Caco-2 (cell line): ENCODE measurements at regions not wholly inside any gene's neighbourhood (a gene's known extent, or its start where the extent isn't known, plus 50 kb on each side); places are given as distances from the start of the nearest gene placed in this dataset.

ENCODE experiments used
- BruUV-seq: library from RNA; stranded (reverse); fragments of 400-500 nt; replicated peaks from 2 replicates; lab custom pipeline; 2021; lab: Mats Ljungman, UMichigan
- CTCF ChIA-PET: fragments of 300-600 bp; sonication (Branson Sonifier 250); formaldehyde crosslinking; loops from one replicate; lab custom pipeline; 2022; ENCODE audit warnings: antibody characterized with exemption; lab: Charles Lee
- POLR2A ChIA-PET: fragments of 300-600 bp; sonication (Branson Sonifier 250); formaldehyde crosslinking; loops from one replicate; lab custom pipeline; 2022; ENCODE audit warnings: antibody characterized with exemption; lab: Charles Lee
- DNase-seq, 2 experiments: peaks; one replicate each; pipeline versions ENCODE4 v3.0.0 to v3.0.0-alpha.2; 2020 to 2022
- H3K27me3 ChIP-seq: replicated peaks from 2 replicates; pipeline ENCODE4 v1.6.0; 2011; ENCODE audit warnings: low read length; ENCODE audit not compliant: control insufficient read depth, insufficient read depth
- H3K36me3 ChIP-seq: 2 replicates; pipeline ENCODE4 v1.5.1; 2011; ENCODE audit warnings: low read length; ENCODE audit not compliant: control insufficient read depth, insufficient read depth
- H3K4me1 ChIP-seq: fragments of 250-450 bp; sonication (Bioruptor Pico); 2 replicates; pipeline ENCODE4 v1.5.1; 2020; ENCODE audit warnings: mild to moderate bottlenecking
- H3K4me3 ChIP-seq: 2 replicates; pipeline ENCODE4 v1.5.1; 2011; ENCODE audit warnings: low read depth, mild to moderate bottlenecking, control low read depth, low read length
- H3K9me3 ChIP-seq: fragments of 250-450 bp; sonication (Bioruptor Pico); 2 replicates; pipeline ENCODE4 v1.5.1; 2020; ENCODE audit warnings: mild to moderate bottlenecking, moderate library complexity
- H3K27ac Mint-ChIP-seq: one replicate; pipeline ENCODE4 v1.8.0; 2022; ENCODE audit warnings: mixed read lengths; ENCODE audit not compliant: unreplicated experiment
- H3K27me3 Mint-ChIP-seq: one replicate; pipeline ENCODE4 v1.8.0; 2022; ENCODE audit warnings: mixed read lengths; ENCODE audit not compliant: insufficient read depth, unreplicated experiment
- H3K36me3 Mint-ChIP-seq: one replicate; pipeline ENCODE4 v1.8.0; 2022; ENCODE audit warnings: mild to moderate bottlenecking, mixed read lengths; ENCODE audit not compliant: insufficient read depth, unreplicated experiment
- H3K4me1 Mint-ChIP-seq: one replicate; pipeline ENCODE4 v1.8.0; 2022; ENCODE audit warnings: low read depth, mixed read lengths; ENCODE audit not compliant: unreplicated experiment
- H3K4me3 Mint-ChIP-seq: one replicate; pipeline ENCODE4 v1.8.0; 2022; ENCODE audit warnings: mild to moderate bottlenecking, moderate library complexity, mixed read lengths; ENCODE audit not compliant: unreplicated experiment
- H3K9me3 Mint-ChIP-seq: one replicate; pipeline ENCODE4 v1.8.0; 2022; ENCODE audit warnings: mixed read lengths; ENCODE audit not compliant: unreplicated experiment
- intact Hi-C: fragments of 100-400 bp; cut with micrococcal nuclease; formaldehyde crosslinking; loops from one replicate; pipeline ENCODE4 v1.10.0; 2022; ENCODE audit not compliant: unreplicated experiment
- TF ChIP-seq, protein P1 (sequence below), 2 experiments: fragments of 200-600 bp in 1 of 2; IDR thresholded peaks; 1 replicate in 1 of 2; 2 replicates in 1 of 2; pipeline versions ENCODE4 v1.5.1 to v1.8.0; 2011 to 2022; ENCODE audit warnings: antibody characterized with exemption in 1 of 2, control low read depth in 1 of 2, inconsistent platforms in 1 of 2, low read depth in 1 of 2, low read length in 1 of 2, mild to moderate bottlenecking in 1 of 2, moderate library complexity in 1 of 2; ENCODE audit not compliant: insufficient read depth in 1 of 2, severe bottlenecking in 1 of 2, unreplicated experiment in 1 of 2

DNA sequence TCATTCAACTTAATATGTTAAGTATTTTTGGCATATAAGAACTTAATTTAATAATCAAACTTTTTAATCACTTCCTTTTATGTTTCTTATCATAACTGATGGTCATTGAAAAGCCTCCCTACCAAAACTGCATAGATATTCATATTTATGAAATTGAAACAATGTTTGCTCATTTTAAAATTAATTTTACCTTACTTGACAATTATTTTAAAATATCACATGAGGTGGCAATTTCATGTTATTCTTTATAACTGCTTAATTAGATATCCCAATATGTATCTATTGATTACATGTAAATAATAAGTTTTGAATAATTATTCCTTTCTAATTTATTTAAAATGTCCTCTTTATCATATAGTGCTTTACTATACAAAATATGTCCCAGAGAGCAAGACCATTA lies 266.1 kb upstream of the NRIP1 start:
- no peaks in the 10 kb centered on the region for H3K4me1 Mint-ChIP-seq
- H3K4me1 ChIP-seq, result no peaks in the 10 kb centered on the region
- TF ChIP-seq, protein P1, sequence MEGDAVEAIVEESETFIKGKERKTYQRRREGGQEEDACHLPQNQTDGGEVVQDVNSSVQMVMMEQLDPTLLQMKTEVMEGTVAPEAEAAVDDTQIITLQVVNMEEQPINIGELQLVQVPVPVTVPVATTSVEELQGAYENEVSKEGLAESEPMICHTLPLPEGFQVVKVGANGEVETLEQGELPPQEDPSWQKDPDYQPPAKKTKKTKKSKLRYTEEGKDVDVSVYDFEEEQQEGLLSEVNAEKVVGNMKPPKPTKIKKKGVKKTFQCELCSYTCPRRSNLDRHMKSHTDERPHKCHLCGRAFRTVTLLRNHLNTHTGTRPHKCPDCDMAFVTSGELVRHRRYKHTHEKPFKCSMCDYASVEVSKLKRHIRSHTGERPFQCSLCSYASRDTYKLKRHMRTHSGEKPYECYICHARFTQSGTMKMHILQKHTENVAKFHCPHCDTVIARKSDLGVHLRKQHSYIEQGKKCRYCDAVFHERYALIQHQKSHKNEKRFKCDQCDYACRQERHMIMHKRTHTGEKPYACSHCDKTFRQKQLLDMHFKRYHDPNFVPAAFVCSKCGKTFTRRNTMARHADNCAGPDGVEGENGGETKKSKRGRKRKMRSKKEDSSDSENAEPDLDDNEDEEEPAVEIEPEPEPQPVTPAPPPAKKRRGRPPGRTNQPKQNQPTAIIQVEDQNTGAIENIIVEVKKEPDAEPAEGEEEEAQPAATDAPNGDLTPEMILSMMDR (IDR thresholded peaks at IDR 0.05; ENCODE audit: insufficient read depth in 1 of 2, low read depth in 1 of 2, low read length in 1 of 2, severe bottlenecking in 1 of 2, unreplicated experiment in 1 of 2), result no peak
- no peaks in the 10 kb centered on the region for H3K36me3 ChIP-seq
- ChIA-PET POLR2A (no interaction called here), CTCF (no interaction called here)
- intact Hi-C loops, result no loop called here
- no peak overlapping the region for H3K4me3 Mint-ChIP-seq
- no peaks in the 10 kb centered on the region for H3K9me3 ChIP-seq
- H3K36me3 Mint-ChIP-seq, result no peaks in the 10 kb centered on the region
- no peaks in the 10 kb centered on the region for H3K27me3 Mint-ChIP-seq
- no peak overlapping the region for H3K27ac Mint-ChIP-seq
- H3K4me3 ChIP-seq, result no peak overlapping the region
- DNase-seq, result no peak
- BruUV-seq, result no TSS peak
- no peaks in the 10 kb centered on the region for H3K27me3 ChIP-seq
- no peaks in the 10 kb centered on the region for H3K9me3 Mint-ChIP-seq

DNA sequence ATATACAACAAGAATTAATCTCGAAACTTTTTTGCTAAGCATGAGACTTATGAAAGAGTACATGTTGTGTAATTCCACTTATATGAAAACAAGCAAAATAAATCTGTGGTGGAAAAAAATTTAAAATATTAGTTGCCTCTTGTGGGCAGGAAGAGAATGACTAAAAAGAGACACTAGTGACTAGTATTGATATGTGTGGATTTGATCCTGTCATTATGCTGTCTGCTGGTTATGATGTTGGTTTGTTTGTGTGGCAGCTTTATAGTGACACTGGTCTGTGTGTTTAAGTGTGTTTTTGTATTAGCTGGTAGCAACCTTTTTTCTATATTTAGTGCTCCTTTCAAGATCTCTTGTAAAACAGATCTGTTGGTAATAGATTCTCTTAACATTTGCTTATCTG lies 267.8 kb upstream of the NRIP1 start:
- no peaks in the 10 kb centered on the region for H3K9me3 ChIP-seq
- Mint-ChIP-seq H3K9me3 (no peaks in the 10 kb centered on the region), H3K4me1 (no peaks in the 10 kb centered on the region), H3K27ac (no peak overlapping the region), H3K36me3 (no peaks in the 10 kb centered on the region), H3K4me3 (no peak overlapping the region), H3K27me3 (no peaks in the 10 kb centered on the region)
- TF ChIP-seq, protein P1 (IDR thresholded peaks at IDR 0.05; ENCODE audit: insufficient read depth in 1 of 2, low read depth in 1 of 2, low read length in 1 of 2, severe bottlenecking in 1 of 2, unreplicated experiment in 1 of 2), result no peak
- no peak overlapping the region for H3K4me3 ChIP-seq
- no peaks in the 10 kb centered on the region for H3K27me3 ChIP-seq
- no peaks in the 10 kb centered on the region for H3K4me1 ChIP-seq
- intact Hi-C loops, result no loop called here
- no peaks in the 10 kb centered on the region for H3K36me3 ChIP-seq
- ChIA-PET CTCF (no interaction called here), POLR2A (no interaction called here)
- DNase-seq, result no peak
- no TSS peak for BruUV-seq

DNA sequence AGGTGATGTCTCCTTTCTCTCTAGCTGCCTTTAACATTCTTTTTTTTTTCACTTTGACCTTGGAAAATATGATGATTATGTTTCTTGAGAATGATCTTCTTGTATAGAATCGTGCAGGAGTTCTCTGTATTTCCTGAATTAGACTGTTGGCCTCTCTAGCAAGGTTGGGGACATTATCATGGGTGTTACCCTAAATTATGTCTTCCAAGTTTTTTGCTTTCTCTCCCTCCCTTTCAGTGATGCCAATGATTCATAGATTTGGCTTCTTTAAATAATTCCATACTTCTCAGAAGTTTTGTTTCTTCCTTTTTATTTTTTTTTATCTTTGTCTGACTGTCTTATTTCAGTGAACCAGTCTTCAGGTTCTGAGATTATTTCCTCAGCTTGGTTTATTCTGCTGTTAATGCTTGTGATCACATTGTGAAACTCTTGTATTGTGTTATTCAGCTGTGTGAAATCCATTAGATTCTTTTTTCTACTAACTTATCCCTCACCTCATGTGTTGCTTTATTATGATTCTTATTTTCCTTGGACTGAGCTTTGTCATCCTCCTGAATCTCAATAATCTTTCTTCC lies 268.4 kb upstream of the NRIP1 start:
- Histone ChIP-seq H3K27me3 (no peaks in the 10 kb centered on the region), H3K36me3 (no peaks in the 10 kb centered on the region), H3K9me3 (no peaks in the 10 kb centered on the region), H3K4me3 (no peak overlapping the region), H3K4me1 (no peaks in the 10 kb centered on the region)
- Mint-ChIP-seq H3K9me3 (no peaks in the 10 kb centered on the region), H3K4me3 (no peak overlapping the region), H3K27ac (no peak overlapping the region), H3K4me1 (no peaks in the 10 kb centered on the region), H3K36me3 (no peaks in the 10 kb centered on the region), H3K27me3 (no peaks in the 10 kb centered on the region)
- intact Hi-C loops, result no loop called here
- no TSS peak for BruUV-seq
- ChIA-PET POLR2A (no interaction called here), CTCF (no interaction called here)
- no peak for DNase-seq
- TF ChIP-seq, protein P1 (IDR thresholded peaks at IDR 0.05; ENCODE audit: insufficient read depth in 1 of 2, low read depth in 1 of 2, low read length in 1 of 2, severe bottlenecking in 1 of 2, unreplicated experiment in 1 of 2), result no peak
